ENCODE measurements at regions not wholly inside any gene's neighbourhood (a gene's known extent, or its start where the extent isn't known, plus 50 kb on each side); places are given as distances from the start of the nearest gene placed in this dataset.

GRCh38 chr9:82132024-82132423, 143.5 kb downstream of the SPATA31D1 start:
- TF ChIP-seq REST (IDR thresholded peaks at IDR 0.05; ENCODE audit: insufficient read depth in 1 of 2, low read depth in 2 of 2, low read length in 2 of 2), result no peak
- no peak for TF ChIP-seq POLR2AphosphoS5 (IDR thresholded peaks at IDR 0.05; ENCODE audit: low read depth, low read length)
- TF ChIP-seq SIN3A (IDR thresholded peaks at IDR 0.05; ENCODE audit: borderline replicate concordance, insufficient read depth, low read length), result no peak
- no peak for TF ChIP-seq TAF1 (IDR thresholded peaks at IDR 0.05; ENCODE audit: borderline replicate concordance, insufficient read depth, low read length)
- no peak for TF ChIP-seq FOXP2 (optimal IDR thresholded peaks at IDR 0.05; ENCODE audit: borderline replicate concordance, extremely low read depth, extremely low read length, insufficient read depth)

Data from PFSK-1 (cell line).